Testis (tissue), 2 donors: ENCODE measurements at regions not wholly inside any gene's neighbourhood (a gene's known extent, or its start where the extent isn't known, plus 50 kb on each side); places are given as distances from the start of the nearest gene placed in this dataset.

ENCODE experiments used
- DNase-seq: peaks from one replicate; pipeline ENCODE4 v3.0.0-alpha.2; 2019
- H3K27ac ChIP-seq, 2 donors: fragments of 200-600 bp; sonication (generic); one replicate each; pipeline ENCODE4 v1.5.1; 2019
- H3K27me3 ChIP-seq: fragments of 200-600 bp; sonication (generic); one replicate; pipeline ENCODE4 v1.5.1; 2019
- H3K36me3 ChIP-seq: fragments of 200-600 bp; sonication (generic); one replicate; pipeline ENCODE4 v1.5.1; 2017; ENCODE audit warnings: low read depth; ENCODE audit errors: missing control alignments
- H3K4me1 ChIP-seq: fragments of 200-600 bp; sonication (generic); one replicate; pipeline ENCODE4 v1.5.1; 2019
- H3K4me3 ChIP-seq, 2 donors: fragments of 200-600 bp; sonication (generic); one replicate each; pipeline ENCODE4 v1.5.1; 2017 to 2019
- H3K9me3 ChIP-seq: fragments of 200-600 bp; sonication (generic); one replicate; pipeline ENCODE4 v1.5.1; 2017
- POLR2A ChIP-seq: fragments of 450-650 bp; IDR thresholded peaks from one replicate; pipeline ENCODE4 v1.6.1; 2017; ENCODE audit warnings: antibody characterized with exemption, mild to moderate bottlenecking, moderate library complexity
- WGBS, 2 donors: methylation state at CpG; one replicate each; pipeline ENCODE4 v1.1.5; 2018; 5-methylcytosine and 5-hydroxymethylcytosine counted together
- intact Hi-C: fragments of 100-400 bp; cut with DNase I; formaldehyde crosslinking; loops from one replicate; pipeline ENCODE4 v1.15.1; 2023; ENCODE audit warnings: low total_unique reads
- TF ChIP-seq, protein P1 (sequence below), 3 experiments: fragments of 450-650 bp in 2 of 3; fragments of 200-600 bp in 1 of 3; sonication (generic) in 1 of 3; IDR thresholded peaks; one replicate each; pipeline ENCODE4 v1.5.1; 2016 to 2019; ENCODE audit warnings: antibody characterized with exemption in 3 of 3, mild to moderate bottlenecking in 2 of 3, moderate library complexity in 1 of 3

DNA sequence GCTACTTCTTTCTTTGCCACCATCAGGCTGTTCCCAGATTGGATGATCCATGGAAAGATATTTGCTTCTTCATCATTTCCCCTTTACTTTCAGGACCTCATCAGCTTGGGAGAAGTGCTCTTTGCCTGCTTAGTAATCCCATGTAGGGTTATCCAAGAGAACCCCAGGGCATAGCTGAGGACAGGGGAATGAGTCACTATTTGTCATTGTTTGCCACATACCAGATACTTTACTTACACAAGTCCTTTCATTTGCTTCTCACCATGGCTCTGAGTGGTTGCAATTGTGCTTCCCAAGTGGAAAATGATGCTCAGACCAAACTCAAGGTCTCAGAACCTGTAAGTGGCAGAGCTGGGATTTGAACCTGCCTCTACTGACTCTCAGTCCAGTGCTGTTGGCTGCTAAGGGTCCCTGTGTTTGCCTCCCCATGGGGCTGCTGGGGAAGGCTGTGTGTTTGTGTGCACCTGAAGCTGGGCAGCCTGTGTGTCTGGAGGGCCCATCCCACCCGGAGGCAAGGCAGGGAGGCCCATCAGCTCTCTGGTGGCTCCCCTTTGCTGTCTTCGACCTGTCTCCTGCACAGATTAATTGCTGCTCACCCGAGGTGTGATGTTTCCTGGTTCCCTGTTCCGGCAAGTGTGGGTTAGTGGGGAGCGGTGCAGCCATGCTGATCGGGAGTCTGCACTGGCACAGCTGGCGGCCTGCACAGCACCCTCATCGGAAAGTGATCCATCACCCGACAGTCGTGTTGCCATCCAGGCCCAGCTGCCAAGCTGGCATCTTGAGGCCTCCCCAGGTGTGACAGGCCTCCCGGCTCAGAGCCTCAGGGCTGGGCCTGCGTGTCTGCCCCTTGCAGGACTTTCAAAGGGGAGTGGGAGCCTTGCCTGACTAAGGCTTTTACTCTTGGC is 228.8 kb downstream of the DHX35 start:
- H3K4me1 ChIP-seq, result no peaks in the 10 kb centered on the region
- H3K9me3 ChIP-seq, result no peaks in the 10 kb centered on the region
- no peaks in the 10 kb centered on the region for H3K27me3 ChIP-seq
- H3K36me3 ChIP-seq, result no peaks in the 10 kb centered on the region
- 77 to 88% methylated on average over 5 to 12 of the region's 12 CpGs for WGBS, 2 donors
- no peak overlapping the region for H3K27ac ChIP-seq
- no peak for DNase-seq
- intact Hi-C loops, result no loop called here
- H3K4me3 ChIP-seq, result no peak overlapping the region
- TF ChIP-seq, protein P1, sequence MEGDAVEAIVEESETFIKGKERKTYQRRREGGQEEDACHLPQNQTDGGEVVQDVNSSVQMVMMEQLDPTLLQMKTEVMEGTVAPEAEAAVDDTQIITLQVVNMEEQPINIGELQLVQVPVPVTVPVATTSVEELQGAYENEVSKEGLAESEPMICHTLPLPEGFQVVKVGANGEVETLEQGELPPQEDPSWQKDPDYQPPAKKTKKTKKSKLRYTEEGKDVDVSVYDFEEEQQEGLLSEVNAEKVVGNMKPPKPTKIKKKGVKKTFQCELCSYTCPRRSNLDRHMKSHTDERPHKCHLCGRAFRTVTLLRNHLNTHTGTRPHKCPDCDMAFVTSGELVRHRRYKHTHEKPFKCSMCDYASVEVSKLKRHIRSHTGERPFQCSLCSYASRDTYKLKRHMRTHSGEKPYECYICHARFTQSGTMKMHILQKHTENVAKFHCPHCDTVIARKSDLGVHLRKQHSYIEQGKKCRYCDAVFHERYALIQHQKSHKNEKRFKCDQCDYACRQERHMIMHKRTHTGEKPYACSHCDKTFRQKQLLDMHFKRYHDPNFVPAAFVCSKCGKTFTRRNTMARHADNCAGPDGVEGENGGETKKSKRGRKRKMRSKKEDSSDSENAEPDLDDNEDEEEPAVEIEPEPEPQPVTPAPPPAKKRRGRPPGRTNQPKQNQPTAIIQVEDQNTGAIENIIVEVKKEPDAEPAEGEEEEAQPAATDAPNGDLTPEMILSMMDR (IDR thresholded peaks at IDR 0.05), result no peak
- no peak for TF ChIP-seq POLR2A

DNA sequence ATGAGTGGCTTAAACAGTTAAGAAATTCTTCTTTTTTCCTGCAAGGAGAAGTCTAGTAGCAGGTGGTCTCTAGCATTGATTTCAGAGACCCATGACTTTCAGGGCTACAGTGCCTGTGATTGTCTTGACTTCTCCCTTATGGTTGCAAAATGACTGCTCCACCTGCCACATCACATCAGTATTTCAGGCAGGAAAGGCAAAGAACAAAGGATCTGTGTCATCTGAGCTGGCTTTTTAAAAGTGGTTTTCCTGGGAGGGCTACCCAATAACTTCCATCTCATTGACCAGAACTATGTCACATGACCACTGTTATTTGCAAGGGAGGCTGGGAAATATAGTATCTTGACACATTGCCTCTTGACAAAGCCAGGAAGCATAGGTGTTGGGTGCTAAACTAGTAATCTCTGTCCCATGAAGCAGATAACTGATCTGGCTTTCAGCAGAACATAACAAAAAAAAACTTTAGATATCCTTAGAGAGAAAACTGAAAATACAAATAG is 226.2 kb downstream of the DHX35 start:
- intact Hi-C loops, result no loop called here
- H3K4me3 ChIP-seq, result no peak overlapping the region
- H3K27ac ChIP-seq, result no peak overlapping the region
- no peaks in the 10 kb centered on the region for H3K27me3 ChIP-seq
- DNase-seq, result no peak
- H3K36me3 ChIP-seq, result no peaks in the 10 kb centered on the region
- no peaks in the 10 kb centered on the region for H3K4me1 ChIP-seq
- no peak for TF ChIP-seq POLR2A
- TF ChIP-seq, protein P1 (IDR thresholded peaks at IDR 0.05), result no peak
- no peaks in the 10 kb centered on the region for H3K9me3 ChIP-seq

DNA sequence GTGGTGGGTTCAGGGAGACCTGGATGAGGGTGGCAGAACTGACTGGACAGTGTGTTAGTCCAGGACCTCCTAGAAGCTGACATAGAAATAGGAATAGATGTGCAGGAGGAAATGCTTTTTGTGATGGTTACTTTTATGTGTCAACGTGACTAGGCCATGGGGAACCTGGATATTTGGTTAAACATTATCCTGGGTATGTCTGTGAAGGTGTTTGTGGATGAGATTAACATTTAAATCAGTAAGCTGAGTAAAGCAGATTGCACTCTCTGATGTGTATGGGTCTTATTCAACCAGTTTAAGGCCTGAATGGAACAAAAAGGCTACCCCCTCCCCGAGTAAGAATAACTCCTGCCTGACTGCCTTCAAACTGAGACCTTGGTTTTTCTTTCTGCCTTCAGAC is 219.3 kb downstream of the DHX35 start:
- no peak for DNase-seq
- no peak overlapping the region for H3K27ac ChIP-seq
- no peak overlapping the region for H3K4me3 ChIP-seq
- H3K27me3 ChIP-seq, result no peaks in the 10 kb centered on the region
- intact Hi-C loops, result no loop called here
- WGBS, 2 donors, result 66 to 74% methylated on average over 2 of the region's 2 CpGs
- no peaks in the 10 kb centered on the region for H3K4me1 ChIP-seq
- H3K9me3 ChIP-seq, result no peaks in the 10 kb centered on the region
- H3K36me3 ChIP-seq, result no peaks in the 10 kb centered on the region
- TF ChIP-seq POLR2A, result no peak
- TF ChIP-seq, protein P1 (IDR thresholded peaks at IDR 0.05), result no peak

DNA sequence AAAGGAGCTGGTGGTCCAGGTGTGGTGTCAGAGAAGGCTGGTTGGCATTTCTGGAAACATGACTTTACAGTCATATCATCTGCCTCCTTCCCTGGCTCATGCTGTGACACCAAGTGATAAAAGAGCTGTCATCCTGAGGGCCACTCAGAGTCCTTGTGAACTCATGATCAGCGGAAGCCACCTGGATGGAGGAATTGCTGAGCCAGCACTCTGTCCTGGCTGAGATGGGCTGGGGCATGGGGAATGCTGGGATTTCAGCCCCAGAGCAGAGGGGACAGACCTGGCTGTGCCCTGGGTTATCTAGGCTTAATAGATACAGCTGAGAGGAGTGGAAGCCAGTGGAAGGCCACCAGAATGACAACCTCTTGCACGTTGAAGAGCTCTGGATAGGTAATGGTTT is 214.3 kb downstream of the DHX35 start:
- no peaks in the 10 kb centered on the region for H3K9me3 ChIP-seq

More for the DNA sequence above, 214.3 kb downstream of the DHX35 start:
- no peaks in the 10 kb centered on the region for H3K4me1 ChIP-seq
- no peak for TF ChIP-seq POLR2A
- TF ChIP-seq, protein P1 (IDR thresholded peaks at IDR 0.05), result no peak
- H3K27me3 ChIP-seq, result no peaks in the 10 kb centered on the region
- H3K4me3 ChIP-seq, result no peak overlapping the region
- no peak for DNase-seq
- no peak overlapping the region for H3K27ac ChIP-seq
- 86 to 93% methylated on average over 2 of the region's 2 CpGs for WGBS, 2 donors
- intact Hi-C loops, result no loop called here
- no peaks in the 10 kb centered on the region for H3K36me3 ChIP-seq
